SK-N-MC (cell line): ENCODE measurements at regions not wholly inside any gene's neighbourhood (a gene's known extent, or its start where the extent isn't known, plus 50 kb on each side); places are given as distances from the start of the nearest gene placed in this dataset.
"Not testable (repeated sequence)": the region's sequence is repeated elsewhere in the genome, so short reads cannot be mapped to it uniquely, and the experiment has no call there.

Source experiments
- DNase-seq: peaks from one replicate; pipeline ENCODE4 v3.0.0-alpha.2; 2011; ENCODE audit warnings: low read depth, low spot score
- H3K27ac ChIP-seq: fragments of 200-600 bp; sonication (generic); 2 replicates; pipeline ENCODE4 v1.5.1; 2016; ENCODE audit warnings: mixed run types
- H3K36me3 ChIP-seq: fragments of 200-600 bp; sonication (generic); 2 replicates; pipeline ENCODE4 v1.6.1; 2017; ENCODE audit warnings: antibody characterized with exemption, low read length, mixed read lengths; ENCODE audit not compliant: insufficient read depth
- H3K4me3 ChIP-seq: fragments of 200-600 bp; sonication (generic); 2 replicates; pipeline ENCODE4 v1.5.1; 2016
- H3K9ac ChIP-seq: fragments of 200-600 bp; sonication (generic); 2 replicates; pipeline ENCODE4 v1.8.0; 2017; ENCODE audit warnings: mixed run types, mixed read lengths; ENCODE audit not compliant: insufficient read length
- H3K9me3 ChIP-seq: fragments of 200-600 bp; sonication (generic); 2 replicates; pipeline ENCODE4 v1.6.1; 2017; ENCODE audit warnings: low read depth, mild to moderate bottlenecking, antibody characterized with exemption, low read length, moderate library complexity, mixed read lengths

GRCh38 chr2:87417147-87417546 is 330.7 kb upstream of the PLGLB2 start:
- DNase-seq, result not testable (repeated sequence)

GRCh38 chr2:87417742-87418567 is 329.9 kb upstream of the PLGLB2 start:
- H3K36me3 ChIP-seq, DNase-seq, H3K9me3 ChIP-seq, H3K9ac ChIP-seq, H3K27ac ChIP-seq, H3K4me3 ChIP-seq: not testable (repeated sequence)

More at GRCh38 chr2:87417147-87417546, 330.7 kb upstream of the PLGLB2 start:
- not testable (repeated sequence) for H3K9ac ChIP-seq, H3K4me3 ChIP-seq, H3K9me3 ChIP-seq, H3K27ac ChIP-seq, H3K36me3 ChIP-seq

- not testable (repeated sequence) for H3K27ac ChIP-seq, H3K9me3 ChIP-seq, H3K4me3 ChIP-seq, H3K9ac ChIP-seq, H3K36me3 ChIP-seq, DNase-seq
These were observed 328.8 kb upstream of the PLGLB2 start for GRCh38 chr2:87418823-87419822.

- H3K4me3 ChIP-seq, H3K9me3 ChIP-seq, DNase-seq: not testable (repeated sequence)
These were observed 327.9 kb upstream of the PLGLB2 start for GRCh38 chr2:87419980-87420379.

GRCh38 chr2:87420954-87421353 is 326.9 kb upstream of the PLGLB2 start:
- H3K27ac ChIP-seq, DNase-seq, H3K9ac ChIP-seq, H3K4me3 ChIP-seq, H3K9me3 ChIP-seq, H3K36me3 ChIP-seq: not testable (repeated sequence)

More at GRCh38 chr2:87419980-87420379, 327.9 kb upstream of the PLGLB2 start:
- not testable (repeated sequence) for H3K36me3 ChIP-seq, H3K9ac ChIP-seq, H3K27ac ChIP-seq

GRCh38 chr2:87423796-87424762 is 323.8 kb upstream of the PLGLB2 start:
- not testable (repeated sequence) for H3K9ac ChIP-seq, H3K36me3 ChIP-seq, DNase-seq, H3K4me3 ChIP-seq, H3K27ac ChIP-seq, H3K9me3 ChIP-seq

GRCh38 chr2:87424763-87425154 is 323.1 kb upstream of the PLGLB2 start:
- H3K36me3 ChIP-seq, result not testable (repeated sequence)

GRCh38 chr2:87425191-87425590 is 322.7 kb upstream of the PLGLB2 start:
- H3K27ac ChIP-seq, DNase-seq, H3K36me3 ChIP-seq, H3K4me3 ChIP-seq, H3K9ac ChIP-seq, H3K9me3 ChIP-seq: not testable (repeated sequence)

More at GRCh38 chr2:87424763-87425154, 323.1 kb upstream of the PLGLB2 start:
- not testable (repeated sequence) for H3K9ac ChIP-seq, DNase-seq, H3K4me3 ChIP-seq, H3K27ac ChIP-seq, H3K9me3 ChIP-seq

GRCh38 chr2:87425717-87426116 is 322.2 kb upstream of the PLGLB2 start:
- not testable (repeated sequence) for H3K9me3 ChIP-seq, H3K36me3 ChIP-seq, H3K27ac ChIP-seq, H3K9ac ChIP-seq, DNase-seq, H3K4me3 ChIP-seq

GRCh38 chr2:87428452-87429130 is 319.3 kb upstream of the PLGLB2 start:
- H3K27ac ChIP-seq, DNase-seq, H3K36me3 ChIP-seq, H3K9ac ChIP-seq, H3K9me3 ChIP-seq, H3K4me3 ChIP-seq: not testable (repeated sequence)

- H3K27ac ChIP-seq, H3K9ac ChIP-seq, H3K36me3 ChIP-seq, H3K4me3 ChIP-seq, H3K9me3 ChIP-seq, DNase-seq: not testable (repeated sequence)
These were observed 318.5 kb upstream of the PLGLB2 start for GRCh38 chr2:87429206-87429930.

- H3K4me3 ChIP-seq, DNase-seq, H3K9ac ChIP-seq, H3K27ac ChIP-seq, H3K36me3 ChIP-seq, H3K9me3 ChIP-seq: not testable (repeated sequence)
These were observed 318.0 kb upstream of the PLGLB2 start for GRCh38 chr2:87429931-87430275.

- not testable (repeated sequence) for H3K27ac ChIP-seq, DNase-seq, H3K4me3 ChIP-seq, H3K9ac ChIP-seq, H3K9me3 ChIP-seq, H3K36me3 ChIP-seq
These were observed 316.8 kb upstream of the PLGLB2 start for GRCh38 chr2:87431051-87431450.
